Tibial nerve (tissue), 4 donors: ENCODE measurements at regions not wholly inside any gene's neighbourhood (a gene's known extent, or its start where the extent isn't known, plus 50 kb on each side); places are given as distances from the start of the nearest gene placed in this dataset.

ENCODE experiments used
- DNase-seq, 2 donors: peaks; one replicate each; pipeline ENCODE4 v3.0.0-alpha.2; 2019; ENCODE audit warnings: low spot score in 2 of 2
- H3K27ac ChIP-seq, 4 donors: fragments of 200-600 bp; sonication (generic) in 3 of 4; one replicate each; pipeline ENCODE4 v1.5.1; 2017 to 2019; ENCODE audit warnings: mild to moderate bottlenecking in 1 of 4
- H3K27me3 ChIP-seq, 2 donors: fragments of 200-600 bp; sonication (generic) in 1 of 2; one replicate each; pipeline versions ENCODE4 v1.5.1 to v1.6.0; 2017 to 2019
- H3K36me3 ChIP-seq, 3 donors: fragments of 200-600 bp; sonication (generic); one replicate each; pipeline ENCODE4 v1.5.1; 2018 to 2019
- H3K4me1 ChIP-seq, 4 donors: fragments of 200-600 bp; sonication (generic) in 3 of 4; one replicate each; pipeline ENCODE4 v1.5.1; 2017 to 2019
- H3K4me3 ChIP-seq, 4 donors: fragments of 200-600 bp; sonication (generic) in 3 of 4; one replicate each; pipeline ENCODE4 v1.5.1; 2017 to 2019; ENCODE audit warnings: mild to moderate bottlenecking in 1 of 4, moderate library complexity in 1 of 4
- H3K9me3 ChIP-seq, 4 donors: fragments of 200-600 bp; sonication (generic) in 3 of 4; one replicate each; pipeline ENCODE4 v1.5.1; 2017 to 2019
- EP300 ChIP-seq, 2 donors: sonication (generic); formaldehyde crosslinking; IDR thresholded peaks; one replicate each; pipeline ENCODE4 v1.6.1; 2017; ENCODE audit warnings: antibody characterized with exemption in 2 of 2, mild to moderate bottlenecking in 1 of 2
- POLR2A ChIP-seq, 2 donors: fragments of 450-650 bp; IDR thresholded peaks; one replicate each; pipeline ENCODE4 v1.6.1; 2017; ENCODE audit warnings: antibody characterized with exemption in 2 of 2, mild to moderate bottlenecking in 2 of 2, moderate library complexity in 2 of 2
- WGBS, 2 donors: methylation state at CpG; one replicate each; pipeline ENCODE4 v1.1.5; 2018; 5-methylcytosine and 5-hydroxymethylcytosine counted together
- TF ChIP-seq, protein P1 (sequence below), 5 experiments: fragments of 200-600 bp in 3 of 5; fragments of 450-650 bp in 2 of 5; sonication (generic) in 3 of 5; IDR thresholded peaks; one replicate each; pipeline ENCODE4 v1.5.1; 2016 to 2019; ENCODE audit warnings: antibody characterized with exemption in 5 of 5, mild to moderate bottlenecking in 3 of 5, moderate library complexity in 2 of 5

DNA sequence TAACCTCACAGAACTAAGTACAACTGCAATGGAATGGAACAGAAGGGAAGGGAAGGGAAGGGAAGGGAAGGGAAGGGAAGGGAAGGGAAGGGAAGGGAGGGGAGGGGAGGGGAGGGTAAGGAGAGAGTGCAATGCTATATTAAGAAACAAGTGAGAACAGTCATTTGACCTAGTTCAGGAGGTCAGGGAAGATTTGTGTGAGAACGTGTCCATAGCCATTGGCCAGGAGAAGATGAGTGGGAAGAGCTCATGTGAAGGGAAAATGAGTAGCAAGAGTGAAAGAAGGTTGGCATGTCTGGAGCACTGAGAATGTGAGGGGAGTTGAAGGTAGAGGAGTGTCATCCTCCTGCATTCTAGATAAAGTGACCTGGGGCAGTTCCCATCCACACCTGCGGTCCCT, 481.6 kb downstream of the IRS1 start:
- 68 to 76% methylated on average over 2 of the region's 2 CpGs for WGBS, 2 donors
- DNase-seq: no peak

DNA sequence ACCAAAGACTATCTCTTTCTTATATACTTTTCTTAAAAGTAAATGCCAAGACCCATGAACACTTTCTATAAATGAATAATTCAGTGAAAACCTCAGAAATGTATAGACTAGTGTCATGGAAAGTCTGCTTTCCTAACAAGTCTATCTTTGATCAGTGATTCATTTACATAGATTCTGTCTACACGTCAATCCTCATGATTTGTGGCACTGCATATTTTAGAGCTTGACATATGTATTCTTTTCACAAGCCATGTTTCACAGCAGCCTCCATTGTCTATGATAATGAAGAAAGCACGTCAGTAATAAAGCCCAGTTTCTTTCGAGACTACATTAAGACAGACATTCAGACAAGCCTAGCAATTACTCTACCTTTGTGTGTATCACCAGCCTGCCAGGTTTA, 486.6 kb downstream of the IRS1 start:
- Histone ChIP-seq H3K27ac (no peak overlapping the region), H3K4me1 (no peaks in the 10 kb centered on the region), H3K27me3 (no peaks in the 10 kb centered on the region), H3K9me3 (no peaks in the 10 kb centered on the region), H3K36me3 (no peaks in the 10 kb centered on the region), H3K4me3 (no peak overlapping the region)
- TF ChIP-seq, protein P1, sequence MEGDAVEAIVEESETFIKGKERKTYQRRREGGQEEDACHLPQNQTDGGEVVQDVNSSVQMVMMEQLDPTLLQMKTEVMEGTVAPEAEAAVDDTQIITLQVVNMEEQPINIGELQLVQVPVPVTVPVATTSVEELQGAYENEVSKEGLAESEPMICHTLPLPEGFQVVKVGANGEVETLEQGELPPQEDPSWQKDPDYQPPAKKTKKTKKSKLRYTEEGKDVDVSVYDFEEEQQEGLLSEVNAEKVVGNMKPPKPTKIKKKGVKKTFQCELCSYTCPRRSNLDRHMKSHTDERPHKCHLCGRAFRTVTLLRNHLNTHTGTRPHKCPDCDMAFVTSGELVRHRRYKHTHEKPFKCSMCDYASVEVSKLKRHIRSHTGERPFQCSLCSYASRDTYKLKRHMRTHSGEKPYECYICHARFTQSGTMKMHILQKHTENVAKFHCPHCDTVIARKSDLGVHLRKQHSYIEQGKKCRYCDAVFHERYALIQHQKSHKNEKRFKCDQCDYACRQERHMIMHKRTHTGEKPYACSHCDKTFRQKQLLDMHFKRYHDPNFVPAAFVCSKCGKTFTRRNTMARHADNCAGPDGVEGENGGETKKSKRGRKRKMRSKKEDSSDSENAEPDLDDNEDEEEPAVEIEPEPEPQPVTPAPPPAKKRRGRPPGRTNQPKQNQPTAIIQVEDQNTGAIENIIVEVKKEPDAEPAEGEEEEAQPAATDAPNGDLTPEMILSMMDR (IDR thresholded peaks at IDR 0.05): no peak
- TF ChIP-seq POLR2A (IDR thresholded peaks at IDR 0.05) (no peak), EP300 (IDR thresholded peaks at IDR 0.05) (no peak)
- WGBS, 2 donors: 64 to 69% methylated on average over 3 of the region's 3 CpGs
- DNase-seq: no peak

More for the DNA sequence above, 481.6 kb downstream of the IRS1 start:
- TF ChIP-seq EP300 (IDR thresholded peaks at IDR 0.05) (no peak), POLR2A (IDR thresholded peaks at IDR 0.05) (no peak)
- TF ChIP-seq, protein P1 (IDR thresholded peaks at IDR 0.05): no peak
- no peaks in the 10 kb centered on the region for H3K9me3 ChIP-seq
- H3K36me3 ChIP-seq: no peaks in the 10 kb centered on the region
- no peaks in the 10 kb centered on the region for H3K27me3 ChIP-seq
- H3K4me3 ChIP-seq: no peak overlapping the region
- no peak overlapping the region for H3K27ac ChIP-seq
- no peaks in the 10 kb centered on the region for H3K4me1 ChIP-seq

DNA sequence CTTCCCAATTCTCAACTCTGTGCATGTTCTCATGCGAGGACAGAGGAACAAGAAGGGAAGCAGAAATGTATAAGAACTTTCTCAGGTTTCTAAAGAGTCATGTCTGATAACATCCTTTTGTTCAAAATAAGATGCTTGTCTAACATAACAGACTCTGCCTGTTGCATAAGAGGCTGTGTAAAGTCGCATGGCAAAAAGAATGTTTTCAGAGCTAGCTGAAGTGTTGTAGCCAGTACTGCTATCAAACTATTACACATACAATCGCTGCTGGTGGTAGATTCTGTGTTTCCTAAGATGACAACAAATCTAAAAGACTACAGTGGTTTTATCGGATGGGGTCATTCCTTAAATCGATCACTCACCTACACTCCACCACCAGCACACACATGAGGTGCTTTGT, 487.5 kb downstream of the IRS1 start:
- Histone ChIP-seq H3K27me3 (no peaks in the 10 kb centered on the region), H3K4me3 (no peak overlapping the region), H3K27ac (no peak overlapping the region), H3K9me3 (no peaks in the 10 kb centered on the region), H3K4me1 (no peaks in the 10 kb centered on the region), H3K36me3 (no peaks in the 10 kb centered on the region)
- DNase-seq: no peak
- WGBS, 2 donors: 89 to 93% methylated on average over 5 of the region's 5 CpGs
- TF ChIP-seq POLR2A (IDR thresholded peaks at IDR 0.05): no peak
- TF ChIP-seq, protein P1 (IDR thresholded peaks at IDR 0.05): no peak
- TF ChIP-seq EP300 (IDR thresholded peaks at IDR 0.05): no peak

DNA sequence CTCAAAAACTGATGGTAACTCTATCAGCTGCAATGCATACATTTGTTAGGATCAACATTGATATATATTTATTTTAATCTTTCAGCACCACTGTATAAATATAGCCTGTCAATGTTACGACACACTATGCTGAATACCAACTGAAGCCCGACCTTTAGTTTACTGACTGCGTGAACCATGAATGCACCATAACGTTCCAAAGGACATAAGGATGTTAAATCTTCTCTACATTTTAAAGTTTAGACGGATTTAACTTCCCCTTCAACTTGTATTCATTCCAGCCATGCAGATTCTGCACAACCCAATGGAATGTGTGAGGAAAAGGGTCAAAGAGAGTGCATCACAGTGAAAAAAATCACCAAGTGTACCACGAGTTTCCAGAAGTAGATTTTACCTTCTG, 489.5 kb downstream of the IRS1 start:
- H3K4me3 ChIP-seq: no peak overlapping the region
- TF ChIP-seq EP300 (IDR thresholded peaks at IDR 0.05): no peak
- TF ChIP-seq, protein P1 (IDR thresholded peaks at IDR 0.05): no peak
- TF ChIP-seq POLR2A (IDR thresholded peaks at IDR 0.05): no peak
- no peak for DNase-seq
- H3K9me3 ChIP-seq: no peaks in the 10 kb centered on the region
- no peaks in the 10 kb centered on the region for H3K27me3 ChIP-seq
- no peaks in the 10 kb centered on the region for H3K4me1 ChIP-seq
- 45 to 46% methylated on average over 6 of the region's 6 CpGs for WGBS, 2 donors
- H3K36me3 ChIP-seq: no peaks in the 10 kb centered on the region
- H3K27ac ChIP-seq: no peak overlapping the region

DNA sequence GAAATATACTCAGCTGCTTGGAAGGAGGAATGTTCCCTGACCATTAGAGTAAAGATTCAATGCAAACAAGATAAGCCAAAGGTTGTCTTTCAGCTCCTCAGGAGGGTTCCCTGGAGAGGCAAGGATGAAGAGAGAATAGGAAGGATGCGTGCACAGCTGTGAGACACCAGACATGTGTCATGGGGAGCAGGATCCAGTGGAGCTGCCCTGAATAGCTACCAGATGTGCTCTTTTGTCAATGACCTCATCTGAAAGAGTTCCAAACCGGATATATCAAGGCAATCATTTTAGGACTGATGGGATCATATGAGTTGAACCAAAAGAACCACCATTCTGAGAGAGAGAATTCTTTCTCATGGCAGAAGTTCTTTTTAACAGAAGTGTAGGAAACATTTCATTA, 490.6 kb downstream of the IRS1 start:
- Histone ChIP-seq H3K27ac (no peak overlapping the region), H3K27me3 (no peaks in the 10 kb centered on the region), H3K4me3 (no peak overlapping the region), H3K9me3 (no peaks in the 10 kb centered on the region), H3K36me3 (no peaks in the 10 kb centered on the region), H3K4me1 (no peaks in the 10 kb centered on the region)
- DNase-seq: no peak
- TF ChIP-seq POLR2A (IDR thresholded peaks at IDR 0.05) (no peak), EP300 (IDR thresholded peaks at IDR 0.05) (no peak)
- TF ChIP-seq, protein P1 (IDR thresholded peaks at IDR 0.05): no peak
- WGBS, 2 donors: 68 to 76% methylated on average over 2 of the region's 2 CpGs
